GM21529 (cell line): ENCODE measurements at regions not wholly inside any gene's neighbourhood (a gene's known extent, or its start where the extent isn't known, plus 50 kb on each side); places are given as distances from the start of the nearest gene placed in this dataset.

ENCODE experiments used
- ATAC-seq: cut with Tn5 transposase; IDR thresholded peaks from one replicate; pipeline ENCODE4 v1.9.1; 2021; ENCODE audit not compliant: unreplicated experiment

DNA sequence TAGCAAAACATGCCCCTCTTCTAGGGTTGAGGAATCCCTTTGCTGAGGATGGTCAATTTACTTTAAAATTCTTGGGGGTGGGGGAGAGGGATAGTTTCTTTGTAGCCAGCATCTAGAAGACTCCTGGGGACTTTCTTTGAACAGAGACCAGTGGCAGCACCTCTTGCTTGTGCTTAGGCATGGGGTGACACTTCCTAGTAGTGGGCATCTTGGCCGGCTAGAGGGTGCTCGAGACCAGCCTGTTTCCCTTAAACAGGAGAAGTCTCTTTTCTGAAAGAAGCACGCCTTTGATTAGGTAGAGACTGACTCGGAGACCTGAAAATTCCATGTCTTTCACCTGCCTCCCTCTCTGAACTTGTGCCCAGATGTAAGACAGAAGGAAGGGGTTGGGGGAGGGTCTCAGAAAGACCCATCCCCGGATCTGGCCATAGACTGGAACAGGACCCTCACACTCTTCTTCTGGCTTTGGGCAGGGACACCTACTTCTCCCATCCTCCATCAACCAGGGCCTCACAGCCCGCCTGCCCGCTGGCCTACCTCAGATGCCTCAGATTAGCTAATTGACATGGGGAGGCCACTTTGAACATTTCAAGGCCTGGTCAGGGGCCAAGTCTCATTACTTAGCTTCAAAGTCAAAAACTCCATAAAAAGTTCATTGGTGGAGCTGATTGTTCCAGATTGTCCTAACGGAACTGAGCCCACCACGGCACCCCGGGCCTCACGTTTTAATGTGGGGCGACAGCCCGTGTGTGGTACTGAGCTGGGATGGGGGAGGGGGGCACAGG lies 172.2 kb downstream of the CDC5L start:
- no peak for ATAC-seq

DNA sequence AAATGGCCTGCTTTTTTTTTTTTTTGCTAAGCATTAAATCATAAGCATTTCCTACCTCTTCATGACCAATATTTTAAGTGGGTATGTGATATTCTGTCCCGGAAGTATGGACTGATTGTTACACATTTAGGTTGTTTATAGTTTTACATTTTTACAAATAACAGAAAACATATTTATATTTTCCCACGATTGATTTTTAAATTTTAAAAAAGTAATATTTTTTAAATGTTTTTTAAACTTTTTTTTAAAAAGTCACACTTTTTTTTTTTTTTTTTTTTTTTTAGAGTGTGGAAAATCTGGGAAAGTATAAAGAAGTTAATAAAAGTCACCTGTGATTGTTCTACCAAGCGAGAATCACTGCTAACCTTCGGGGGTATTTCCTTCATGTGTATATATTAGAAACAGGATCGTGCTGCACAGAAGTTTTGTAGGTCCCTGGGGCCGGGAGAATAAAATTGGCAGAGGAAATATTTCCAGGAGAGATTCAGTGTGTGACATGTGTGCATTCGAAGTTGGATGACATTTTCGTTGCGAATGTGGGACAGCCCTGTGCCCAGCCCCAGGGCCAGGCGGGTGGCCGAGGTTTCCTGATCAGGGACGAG lies 173.1 kb downstream of the CDC5L start:
- no peak for ATAC-seq

DNA sequence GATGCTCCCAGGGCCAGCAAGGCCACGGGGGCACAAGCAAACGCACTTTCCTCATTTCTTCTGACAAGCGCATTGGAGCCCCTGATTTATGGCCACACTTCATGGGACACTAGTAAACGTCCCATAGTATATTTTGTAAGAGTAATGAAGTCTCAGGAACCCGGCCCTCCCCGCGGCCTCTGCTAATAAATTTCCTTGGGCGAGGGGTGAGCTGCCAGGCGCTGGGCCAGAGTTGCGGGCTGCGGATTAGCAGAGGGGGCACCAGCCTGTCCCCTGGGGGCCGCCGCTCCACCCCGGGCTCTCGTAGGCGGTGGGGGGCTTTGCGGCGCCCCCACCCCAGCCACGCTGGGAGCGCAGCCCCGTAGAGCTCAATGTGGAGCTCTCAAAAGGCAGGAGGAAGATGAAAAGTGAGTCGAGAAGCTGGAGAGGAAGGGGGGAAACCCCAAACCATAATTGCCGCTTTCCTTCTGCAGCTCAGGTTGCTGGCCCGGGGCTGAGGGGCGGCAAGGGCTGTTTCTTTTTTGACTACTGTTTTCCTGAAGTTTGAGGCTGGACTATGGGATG lies 173.6 kb downstream of the CDC5L start:
- ATAC-seq = no peak

- no peak for ATAC-seq
Observed at GRCh38 chr6:44561832-44562665, 174.5 kb downstream of the CDC5L start.

DNA sequence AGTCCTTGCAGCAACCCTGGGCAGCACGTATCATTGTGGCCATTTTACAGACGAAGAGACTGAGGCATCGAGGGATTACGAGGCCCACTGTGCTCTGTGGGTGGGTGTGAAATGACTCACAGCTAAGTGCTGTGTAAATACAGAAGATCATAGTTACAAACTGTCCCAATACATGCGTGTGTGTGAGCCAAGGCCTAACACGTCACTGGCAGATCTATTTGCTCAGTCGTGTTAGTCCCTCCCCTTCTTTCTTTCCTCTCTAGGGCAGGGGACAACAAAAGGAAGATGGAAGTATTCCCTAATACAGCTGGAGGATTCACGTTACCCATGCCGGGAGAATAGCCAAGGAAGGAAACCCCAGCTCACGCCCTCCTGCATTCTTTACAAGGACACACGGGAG lies 175.9 kb downstream of the CDC5L start:
- no peak for ATAC-seq

DNA sequence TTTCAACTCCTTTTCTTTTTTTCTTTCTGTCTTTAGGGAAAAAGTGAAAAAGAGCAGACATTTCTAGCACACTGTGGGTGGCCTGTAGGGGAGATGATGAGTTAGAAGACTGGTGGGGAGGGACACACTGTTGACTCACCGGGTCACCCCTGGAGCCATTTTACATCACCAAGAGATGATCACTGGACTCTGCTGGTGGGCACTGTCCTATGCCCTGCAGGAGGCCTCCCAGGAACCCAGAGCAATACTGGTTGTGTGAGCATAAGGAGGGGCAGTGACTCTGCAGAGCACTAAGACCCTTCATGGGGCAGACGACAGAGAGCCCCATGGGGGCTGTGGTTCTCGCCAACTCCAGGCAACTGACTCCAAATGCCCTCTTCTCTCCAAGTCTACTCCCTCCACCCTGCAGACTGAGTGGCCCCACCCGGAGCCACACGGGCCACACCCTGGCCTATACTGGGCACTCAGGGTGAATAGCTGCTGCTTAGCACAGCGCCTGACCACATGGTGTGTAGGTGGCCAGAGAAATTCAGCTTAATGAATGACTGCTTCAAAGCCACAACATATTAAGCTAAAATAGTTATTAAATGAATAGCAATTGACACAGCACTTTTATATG lies 177.5 kb downstream of the CDC5L start:
- ATAC-seq = no peak

- ATAC-seq = no peak
Observed at GRCh38 chr6:44567406-44567805, 179.9 kb downstream of the CDC5L start.

DNA sequence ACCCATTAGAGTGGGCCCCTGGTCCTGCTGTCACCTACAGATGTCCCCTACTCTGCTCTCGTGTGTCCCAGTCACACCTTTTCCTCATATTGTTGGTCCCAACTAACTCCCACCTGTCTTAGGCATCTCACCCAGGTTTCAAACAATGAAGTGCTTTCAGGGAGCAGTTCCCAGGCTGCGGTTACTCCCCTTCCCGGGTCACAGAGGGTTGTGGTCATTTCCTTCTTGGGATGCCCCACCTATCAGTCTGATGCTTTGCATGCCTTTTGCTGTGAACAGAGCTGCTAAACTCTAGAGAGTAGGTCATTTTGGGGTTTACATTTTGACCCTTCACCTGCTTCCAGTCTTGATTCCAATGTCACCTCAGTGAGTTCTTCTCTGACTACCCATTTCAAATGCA lies 181.6 kb downstream of the CDC5L start:
- no peak for ATAC-seq

DNA sequence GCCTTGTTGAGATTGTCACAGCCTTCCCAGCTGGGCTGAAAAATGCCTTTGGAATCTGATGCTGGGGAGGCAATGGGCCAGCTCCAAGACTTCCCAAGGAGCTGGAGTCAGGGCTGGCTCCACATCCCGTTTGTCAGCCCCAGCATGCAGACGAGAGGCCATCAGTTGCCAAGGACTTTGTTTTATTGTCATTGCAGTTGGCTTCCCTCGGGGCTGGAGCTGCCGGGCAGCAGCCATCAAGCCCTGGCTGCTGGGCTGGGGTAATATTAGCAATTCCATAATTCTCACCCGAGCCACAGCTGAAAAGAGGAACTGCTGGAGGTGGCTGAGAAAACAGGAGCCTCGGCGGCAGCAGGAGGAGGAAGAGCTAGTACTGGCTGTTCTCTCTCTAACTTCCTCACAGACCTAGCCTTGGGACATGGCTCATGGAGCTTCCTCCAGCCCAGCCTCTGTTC lies 182.5 kb downstream of the CDC5L start:
- no peak for ATAC-seq

GRCh38 chr6:44571510-44571909 lies 184.0 kb downstream of the CDC5L start:
- no peak for ATAC-seq

DNA sequence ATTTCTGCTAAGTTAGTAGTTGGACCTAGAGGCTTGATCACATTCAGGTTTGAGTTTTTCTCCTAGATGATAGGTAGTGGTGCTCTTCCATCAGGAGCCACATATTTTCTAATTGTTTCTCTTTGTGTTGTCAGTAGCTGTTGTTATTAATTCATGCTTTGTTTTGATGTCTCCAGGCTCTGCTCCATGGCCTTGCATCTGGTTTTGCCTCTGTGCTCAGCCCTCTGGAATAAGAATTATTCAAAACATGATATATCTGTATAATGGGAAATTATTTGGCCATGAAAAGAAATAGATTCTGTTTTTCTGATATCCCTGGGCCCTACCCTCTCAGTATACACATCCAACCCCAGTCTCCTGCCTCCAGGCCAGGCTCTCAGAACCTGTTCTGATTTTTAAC lies 184.8 kb downstream of the CDC5L start:
- ATAC-seq = no peak

- ATAC-seq = no peak
Observed at GRCh38 chr6:44575644-44576043, 188.1 kb downstream of the CDC5L start.

DNA sequence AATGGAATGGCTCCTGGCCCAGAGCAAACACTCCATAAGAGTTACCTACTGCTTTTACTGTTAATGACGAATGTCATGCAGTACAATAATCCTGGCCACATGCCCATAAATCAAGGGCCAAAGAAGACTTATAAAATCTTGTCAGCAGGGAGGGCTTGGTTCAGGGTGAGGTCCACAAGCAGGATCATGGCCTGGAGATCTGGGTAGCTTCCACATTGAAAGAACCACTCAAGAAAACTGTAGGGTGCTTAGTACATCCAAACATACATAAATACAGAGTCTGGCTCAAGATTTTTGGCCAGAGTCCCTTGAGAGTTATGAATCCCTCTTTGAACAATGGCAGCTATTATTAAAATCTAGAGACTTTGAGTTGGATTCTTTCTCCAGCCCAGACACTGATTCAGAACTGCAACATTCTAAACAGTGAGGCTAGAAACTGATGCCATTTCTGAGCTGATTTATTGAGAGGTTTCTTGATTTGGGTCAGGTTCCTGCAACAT lies 188.7 kb downstream of the CDC5L start:
- ATAC-seq = no peak

GRCh38 chr6:44580901-44581300 lies 193.4 kb downstream of the CDC5L start:
- no peak for ATAC-seq

- ATAC-seq = no peak
Observed at GRCh38 chr6:44582930-44583329, 195.4 kb downstream of the CDC5L start.

DNA sequence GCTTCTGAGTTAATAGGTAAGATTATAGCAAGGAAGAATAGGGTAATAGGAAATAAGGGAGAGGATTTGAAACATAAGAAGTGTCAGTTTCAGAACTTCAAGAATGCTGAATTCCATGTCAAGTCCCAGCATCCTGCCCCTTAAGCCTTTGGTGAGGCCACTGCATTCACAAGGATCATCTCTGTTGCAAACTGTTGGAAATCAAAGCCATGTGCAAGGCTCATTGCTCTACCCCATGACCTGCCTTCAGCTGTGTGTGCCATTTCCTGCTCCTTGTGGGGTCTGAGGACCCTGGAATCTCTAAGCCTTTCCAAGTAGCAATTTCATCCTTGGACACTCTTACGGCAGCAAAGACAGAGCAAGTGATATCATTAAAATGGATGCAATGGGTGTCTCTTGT lies 203.0 kb downstream of the CDC5L start:
- ATAC-seq = no peak

DNA sequence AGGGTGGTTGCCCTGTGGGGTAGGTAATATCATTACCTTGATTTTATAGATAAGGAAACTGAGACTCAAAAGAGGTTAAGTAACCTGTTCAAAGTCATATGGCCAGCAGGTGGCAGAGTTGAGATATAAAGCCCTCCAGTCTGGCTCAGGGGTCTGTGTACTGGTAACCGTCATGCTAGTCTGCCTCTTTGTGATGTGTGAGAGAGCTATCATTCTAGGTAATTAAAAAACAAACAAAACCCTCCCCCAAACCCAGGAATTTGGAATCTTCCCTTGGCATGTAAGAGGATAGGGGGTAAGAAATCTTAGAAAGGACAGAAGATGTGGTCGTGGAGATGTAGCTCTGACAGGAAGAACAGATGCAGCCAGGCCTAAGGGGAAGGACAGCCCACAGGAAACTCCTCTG lies 206.0 kb downstream of the CDC5L start:
- ATAC-seq = no peak

GRCh38 chr6:44594481-44594880 lies 207.0 kb downstream of the CDC5L start:
- ATAC-seq = no peak

DNA sequence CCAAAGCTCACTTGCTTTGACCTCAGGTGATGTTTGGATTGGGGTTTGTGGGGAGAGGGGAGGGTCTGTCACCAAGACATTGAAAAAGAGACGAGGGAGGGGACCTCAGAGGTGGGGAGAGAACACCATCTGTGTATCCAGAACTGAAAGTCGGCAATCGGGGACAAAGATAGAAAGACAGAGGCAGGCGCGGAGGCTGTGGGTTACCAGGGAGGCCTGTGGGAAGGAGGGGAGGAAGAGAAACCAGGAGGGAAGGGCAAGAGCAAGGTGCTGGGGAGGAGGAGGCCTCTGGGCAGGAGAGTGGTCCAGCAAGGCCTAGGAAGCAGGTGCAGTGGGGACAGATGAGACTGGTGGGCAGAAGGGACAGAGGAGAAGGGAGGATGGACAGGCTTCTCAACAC lies 211.2 kb downstream of the CDC5L start:
- ATAC-seq = no peak

- ATAC-seq = no peak
Observed at GRCh38 chr6:44599672-44600071, 212.2 kb downstream of the CDC5L start.
